PFSK-1 (cell line): ENCODE measurements at regions not wholly inside any gene's neighbourhood (a gene's known extent, or its start where the extent isn't known, plus 50 kb on each side); places are given as distances from the start of the nearest gene placed in this dataset.

Source experiments
- FOXP2 ChIP-seq: optimal IDR thresholded peaks from 2 replicates; pipeline ENCODE3; 2011; ENCODE audit warnings: borderline replicate concordance, control low read depth, inconsistent platforms; ENCODE audit not compliant: insufficient read depth; ENCODE audit errors: extremely low read length, extremely low read depth
- POLR2AphosphoS5 ChIP-seq: IDR thresholded peaks from 2 replicates; pipeline ENCODE4 v1.6.1; 2012; ENCODE audit warnings: low read depth, mild to moderate bottlenecking, control low read depth, low read length, moderate library complexity
- REST ChIP-seq, 2 experiments: IDR thresholded peaks; 2 replicates each; pipeline versions ENCODE4 v1.6.1 to v1.8.0; 2011 to 2012; ENCODE audit warnings: low read depth in 2 of 2, low read length in 2 of 2, control low read depth in 1 of 2, inconsistent platforms in 1 of 2, mild to moderate bottlenecking in 1 of 2, moderate library complexity in 1 of 2; ENCODE audit not compliant: insufficient read depth in 1 of 2
- SIN3A ChIP-seq: IDR thresholded peaks from 2 replicates; pipeline ENCODE4 v1.6.1; 2012; ENCODE audit warnings: mild to moderate bottlenecking, low read length, moderate library complexity, borderline replicate concordance; ENCODE audit not compliant: insufficient read depth
- TAF1 ChIP-seq: IDR thresholded peaks from 2 replicates; pipeline ENCODE4 v1.6.1; 2012; ENCODE audit warnings: low read length, control low read depth, borderline replicate concordance; ENCODE audit not compliant: insufficient read depth

DNA sequence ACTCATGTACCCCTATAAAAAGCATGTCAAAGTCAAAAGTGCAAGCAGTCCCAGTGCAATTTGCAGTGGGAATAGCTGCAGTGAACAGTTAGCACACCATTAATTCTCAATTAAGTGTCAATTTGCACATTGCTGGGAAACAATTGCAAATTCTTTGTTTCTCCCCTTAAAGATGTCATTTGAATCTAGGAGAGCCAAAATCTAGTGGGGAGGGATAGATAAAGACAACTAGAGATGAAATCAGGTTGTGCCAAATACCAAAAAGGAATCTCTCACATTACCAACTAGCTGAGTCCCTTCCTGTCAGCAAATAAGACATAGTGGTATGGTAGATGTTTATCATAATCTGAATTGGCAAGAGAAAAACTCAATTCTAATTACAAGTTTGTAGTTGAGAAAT is 330.7 kb downstream of the NUF2 start:
- TF ChIP-seq FOXP2, result no peak
- no peak for TF ChIP-seq REST (IDR thresholded peaks at IDR 0.05; ENCODE audit: insufficient read depth in 1 of 2, low read depth in 2 of 2, low read length in 2 of 2)
- no peak for TF ChIP-seq TAF1
- no peak for TF ChIP-seq SIN3A
- TF ChIP-seq POLR2AphosphoS5, result no peak

- no peak for TF ChIP-seq FOXP2
- no peak for TF ChIP-seq TAF1
- TF ChIP-seq SIN3A, result no peak
- no peak for TF ChIP-seq REST (IDR thresholded peaks at IDR 0.05; ENCODE audit: insufficient read depth in 1 of 2, low read depth in 2 of 2, low read length in 2 of 2)
- no peak for TF ChIP-seq POLR2AphosphoS5
Measured at GRCh38 chr1:163655565-163655964, 333.8 kb downstream of the NUF2 start.

DNA sequence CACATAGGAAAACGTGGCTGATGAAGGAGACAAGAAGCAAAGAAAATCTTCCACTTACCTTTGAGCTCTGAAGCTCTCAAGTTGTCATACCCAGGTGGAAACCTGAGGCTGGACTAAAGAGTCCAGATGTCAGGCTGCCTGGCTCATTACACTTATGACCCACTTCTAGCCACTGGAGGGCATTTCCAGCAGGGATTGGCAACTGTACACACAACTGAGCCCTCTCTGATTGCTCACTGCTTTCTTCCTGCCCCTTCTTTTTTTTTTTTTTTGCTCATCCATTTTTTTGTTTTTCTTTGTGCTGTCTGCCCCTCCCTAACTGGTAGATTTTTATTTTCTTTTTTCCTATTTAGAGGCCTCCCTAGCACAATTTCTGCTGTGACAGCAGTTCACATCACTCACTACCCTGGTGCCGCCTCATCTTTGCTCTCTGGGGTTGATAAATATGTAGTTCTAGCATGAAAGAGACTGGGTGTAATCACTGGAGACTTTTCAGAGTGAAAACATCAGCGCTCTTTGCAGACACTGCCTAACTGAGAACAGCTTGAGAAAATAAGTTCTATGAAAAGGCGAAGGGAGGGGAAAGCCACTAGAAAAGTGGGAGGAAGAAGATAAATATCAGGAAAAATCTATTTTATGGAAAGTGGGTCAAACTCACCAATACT is 334.5 kb downstream of the NUF2 start:
- TF ChIP-seq POLR2AphosphoS5 (no peak), SIN3A (no peak), FOXP2 (no peak), TAF1 (no peak)

DNA sequence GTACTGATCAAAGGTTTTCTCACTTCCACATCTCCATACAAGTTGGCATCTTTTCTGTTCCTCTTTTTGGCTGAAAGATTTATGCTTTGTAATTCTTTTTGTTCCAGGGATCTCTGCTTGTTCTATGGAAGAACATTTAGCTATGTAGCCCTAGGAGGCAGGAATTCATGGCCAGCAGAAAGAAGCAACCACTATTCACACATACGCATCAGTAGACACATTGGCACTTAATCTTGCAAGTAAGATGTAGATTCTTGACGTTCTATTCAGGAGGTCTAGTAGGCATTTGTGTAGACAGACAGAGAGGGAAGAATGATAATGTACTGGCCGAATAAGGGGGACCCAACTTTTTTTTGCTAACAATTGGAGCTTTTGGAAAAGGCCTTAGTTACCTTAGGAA is 336.0 kb downstream of the NUF2 start:
- no peak for TF ChIP-seq FOXP2
- TF ChIP-seq POLR2AphosphoS5, result no peak
- no peak for TF ChIP-seq SIN3A
- TF ChIP-seq REST (IDR thresholded peaks at IDR 0.05; ENCODE audit: insufficient read depth in 1 of 2, low read depth in 2 of 2, low read length in 2 of 2), result no peak
- TF ChIP-seq TAF1, result no peak

DNA sequence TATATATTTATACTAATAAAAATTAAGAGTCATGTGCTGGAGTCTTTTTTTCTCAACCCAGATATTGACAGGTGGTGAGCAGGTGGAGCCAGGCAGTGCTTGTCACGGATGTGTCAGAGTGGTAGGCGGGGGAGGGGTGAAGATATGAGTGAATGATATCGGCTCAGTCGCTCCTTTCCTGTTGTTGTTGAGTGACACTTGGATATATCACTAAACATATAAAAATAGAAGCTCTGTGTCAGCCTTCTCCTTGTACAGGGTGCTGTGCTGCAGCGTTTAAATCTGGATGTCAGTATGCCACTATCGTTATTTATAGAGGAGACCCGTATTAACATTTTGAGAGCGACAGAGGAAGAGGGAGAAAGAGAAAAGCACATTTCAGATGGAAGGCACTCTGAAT is 339.6 kb downstream of the NUF2 start:
- TF ChIP-seq POLR2AphosphoS5, result no peak
- TF ChIP-seq FOXP2, result no peak
- no peak for TF ChIP-seq TAF1

GRCh38 chr1:163664671-163665335 is 343.0 kb downstream of the NUF2 start:
- TF ChIP-seq FOXP2, result no peak
- TF ChIP-seq TAF1, result no peak
- no peak for TF ChIP-seq POLR2AphosphoS5
- no peak for TF ChIP-seq REST (IDR thresholded peaks at IDR 0.05; ENCODE audit: insufficient read depth in 1 of 2, low read depth in 2 of 2, low read length in 2 of 2)
- TF ChIP-seq SIN3A, result no peak
